CD14-positive monocyte (primary cell): ENCODE measurements at regions not wholly inside any gene's neighbourhood (a gene's known extent, or its start where the extent isn't known, plus 50 kb on each side); places are given as distances from the start of the nearest gene placed in this dataset.

Experiments used
- DNase-seq, 3 donors: peaks; one replicate each; pipeline ENCODE4 v3.0.0-alpha.2; 2011 to 2022
- H2AFZ ChIP-seq: 2 replicates; pipeline ENCODE4 v1.6.0; 2012; ENCODE audit warnings: mild to moderate bottlenecking, low read depth, low read length, inconsistent platforms; ENCODE audit not compliant: insufficient read depth, poor library complexity, severe bottlenecking
- H3K27ac ChIP-seq, 2 donors: 1 replicate in 1 of 2; 2 replicates in 1 of 2; pipeline ENCODE4 v1.5.1; 2012 to 2013; ENCODE audit warnings: low read length in 2 of 2, control low read depth in 1 of 2, inconsistent platforms in 1 of 2, low read depth in 1 of 2, mild to moderate bottlenecking in 1 of 2
- H3K27me3 ChIP-seq, 2 donors: one replicate each; pipeline versions ENCODE4 v1.6.0 to v1.6.1; 2011 to 2013; ENCODE audit warnings: low read length in 2 of 2; ENCODE audit not compliant: control insufficient read depth in 2 of 2, insufficient read depth in 2 of 2
- H3K36me3 ChIP-seq, 2 donors: replicated peaks in 1 of 2; 1 replicate in 1 of 2; 2 replicates in 1 of 2; pipeline versions ENCODE4 v1.5.1 to v1.6.1; 2012 to 2013; ENCODE audit warnings: low read length in 2 of 2, control low read depth in 1 of 2, inconsistent platforms in 1 of 2, mild to moderate bottlenecking in 1 of 2; ENCODE audit not compliant: insufficient read depth in 2 of 2, control insufficient read depth in 1 of 2
- H3K4me1 ChIP-seq, 2 donors: 1 replicate in 1 of 2; 2 replicates in 1 of 2; pipeline versions ENCODE4 v1.5.1 to v1.6.1; 2012 to 2013; ENCODE audit warnings: low read length in 2 of 2, control low read depth in 1 of 2, inconsistent platforms in 1 of 2, mild to moderate bottlenecking in 1 of 2, moderate library complexity in 1 of 2; ENCODE audit not compliant: insufficient read depth in 2 of 2, control insufficient read depth in 1 of 2
- H3K4me2 ChIP-seq: replicated peaks from 2 replicates; pipeline ENCODE3; 2012; ENCODE audit warnings: low read length, moderate library complexity, mild to moderate bottlenecking; ENCODE audit not compliant: poor library complexity, severe bottlenecking; ENCODE audit errors: extremely low read depth
- H3K4me3 ChIP-seq, 3 experiments: fragments of 200-600 bp in 1 of 3; sonication (generic) in 1 of 3; replicated peaks in 1 of 3; 1 replicate in 2 of 3; 2 replicates in 1 of 3; pipeline ENCODE4 v1.5.1; 2011 to 2013; ENCODE audit warnings: low read length in 3 of 3, mild to moderate bottlenecking in 3 of 3, control low read depth in 2 of 3, low read depth in 2 of 3, inconsistent platforms in 1 of 3, moderate library complexity in 1 of 3
- H3K79me2 ChIP-seq: 2 replicates; pipeline ENCODE4 v1.6.0; 2012; ENCODE audit warnings: mild to moderate bottlenecking, control low read depth, inconsistent platforms, low read length, moderate library complexity; ENCODE audit not compliant: insufficient read depth
- H3K9ac ChIP-seq: 2 replicates; pipeline ENCODE4 v1.6.0; 2017; ENCODE audit warnings: low read length, mild to moderate bottlenecking; ENCODE audit not compliant: insufficient read depth, poor library complexity, severe bottlenecking
- H3K9me3 ChIP-seq, 2 donors: replicated peaks in 1 of 2; 1 replicate in 1 of 2; 2 replicates in 1 of 2; pipeline versions ENCODE4 v1.5.1 to v1.6.1; 2012 to 2013; ENCODE audit warnings: low read length in 2 of 2, control low read depth in 1 of 2; ENCODE audit not compliant: control insufficient read depth in 1 of 2, insufficient read depth in 1 of 2
- H4K20me1 ChIP-seq: 2 replicates; pipeline ENCODE4 v1.6.0; 2012; ENCODE audit warnings: mild to moderate bottlenecking, low read length, control low read depth, moderate library complexity; ENCODE audit not compliant: insufficient read depth
- H3K27ac Mint-ChIP-seq, 7 donors: one replicate each; pipeline ENCODE4 v1.8.0; 2020; ENCODE audit warnings: mild to moderate bottlenecking in 7 of 7, mixed read lengths in 7 of 7, moderate library complexity in 6 of 7, inconsistent platforms in 2 of 7
- H3K27me3 Mint-ChIP-seq, 3 donors: one replicate each; pipeline ENCODE4 v1.8.0; 2021 to 2022; ENCODE audit warnings: low read depth in 3 of 3, mild to moderate bottlenecking in 3 of 3, mixed read lengths in 3 of 3, moderate library complexity in 3 of 3, inconsistent platforms in 1 of 3
- H3K36me3 Mint-ChIP-seq, 2 donors: one replicate each; pipeline ENCODE4 v1.8.0; 2020; ENCODE audit warnings: mixed read lengths in 2 of 2, inconsistent platforms in 1 of 2, mild to moderate bottlenecking in 1 of 2
- H3K4me1 Mint-ChIP-seq: one replicate; pipeline ENCODE4 v1.8.0; 2020; ENCODE audit warnings: mild to moderate bottlenecking, mixed read lengths
- H3K4me3 Mint-ChIP-seq, 2 donors: one replicate each; pipeline ENCODE4 v1.8.0; 2020; ENCODE audit warnings: mild to moderate bottlenecking in 2 of 2, mixed read lengths in 2 of 2, moderate library complexity in 1 of 2
- H3K9me3 Mint-ChIP-seq, 7 donors: one replicate each; pipeline ENCODE4 v1.8.0; 2020 to 2022; ENCODE audit warnings: mixed read lengths in 7 of 7, mild to moderate bottlenecking in 6 of 7, moderate library complexity in 6 of 7, inconsistent platforms in 2 of 7
- CTCF ChIP-seq: fragments of 200-600 bp; IDR thresholded peaks from one replicate; pipeline ENCODE4 v1.8.0; 2022; ENCODE audit warnings: antibody characterized with exemption, mild to moderate bottlenecking
- WGBS: methylation state at CpG from one replicate; pipeline ENCODE4 v1.1.5; 2013; ENCODE audit warnings: missing lambda C conversion rate; ENCODE audit not compliant: insufficient coverage; 5-methylcytosine and 5-hydroxymethylcytosine counted together
- intact Hi-C, 2 donors: fragments of 100-400 bp; cut with micrococcal nuclease; formaldehyde crosslinking; loops; one replicate each; pipeline versions ENCODE4 v1.15.0 to v1.15.1; 2023

- Histone ChIP-seq H3K4me3 (no peak overlapping the region), H4K20me1 (no peaks in the 10 kb centered on the region), H3K27ac (no peak overlapping the region), H3K9me3 (peaks cover 0 to 3% of the 10 kb centered on the region in 2 donors), H2AFZ (no peak overlapping the region), H3K79me2 (no peaks in the 10 kb centered on the region), H3K27me3 (no peaks in the 10 kb centered on the region), H3K4me2 (no peak overlapping the region), H3K9ac (no peak overlapping the region), H3K36me3 (no peaks in the 10 kb centered on the region), H3K4me1 (no peaks in the 10 kb centered on the region)
- no peak overlapping the region for H3K4me3 Mint-ChIP-seq
- TF ChIP-seq CTCF = no peak
- peaks cover 0 to 10% (median 4%) of the 10 kb centered on the region in 7 donors for H3K9me3 Mint-ChIP-seq
- 96% methylated on average over 7 of the region's 8 CpGs for WGBS
- H3K27ac Mint-ChIP-seq = no peak overlapping the region
- DNase-seq = no peak
- intact Hi-C loops = no loop called here
- H3K27me3 Mint-ChIP-seq = peaks cover 0 to 3% (median 1%) of the 10 kb centered on the region in 3 donors
- no peaks in the 10 kb centered on the region for H3K4me1 Mint-ChIP-seq
- no peaks in the 10 kb centered on the region for H3K36me3 Mint-ChIP-seq
These were observed 113.3 kb downstream of the HPGD start for GRCh38 chr4:174408841-174409552.

GRCh38 chr4:174406383-174406782 lies 115.9 kb downstream of the HPGD start:
- intact Hi-C loops = no loop called here

More at GRCh38 chr4:174406383-174406782, 115.9 kb downstream of the HPGD start:
- Mint-ChIP-seq H3K27me3 (peaks cover 0 to 1% (median 1%) of the 10 kb centered on the region in 3 donors), H3K36me3 (no peaks in the 10 kb centered on the region), H3K4me3 (no peak overlapping the region), H3K4me1 (no peaks in the 10 kb centered on the region), H3K9me3 (peaks cover 0 to 6% (median 4%) of the 10 kb centered on the region in 7 donors), H3K27ac (no peak overlapping the region)
- Histone ChIP-seq H3K4me3 (no peak overlapping the region), H3K79me2 (no peaks in the 10 kb centered on the region), H4K20me1 (no peaks in the 10 kb centered on the region), H3K27me3 (no peaks in the 10 kb centered on the region), H3K4me2 (no peak overlapping the region), H3K9ac (no peak overlapping the region), H3K9me3 (peaks cover 0 to 3% of the 10 kb centered on the region in 2 donors), H3K36me3 (no peaks in the 10 kb centered on the region), H3K27ac (no peak overlapping the region), H2AFZ (no peak overlapping the region), H3K4me1 (no peaks in the 10 kb centered on the region)
- DNase-seq = no peak
- no peak for TF ChIP-seq CTCF
- WGBS = 100% methylated on average over 1 of the region's 3 CpGs
